Activated naive CD4-positive, alpha-beta T cell treated with Interleukin-2 at 50 U/mL for 16 hours (primary cell): ENCODE measurements at regions not wholly inside any gene's neighbourhood (a gene's known extent, or its start where the extent isn't known, plus 50 kb on each side); places are given as distances from the start of the nearest gene placed in this dataset.
A peak's percentile ranks its signal among the peaks of the same experiment; 100 is the strongest.

Source experiments
- DNase-seq: peaks from one replicate; pipeline ENCODE4 v3.0.0-alpha.2; 2020

DNA sequence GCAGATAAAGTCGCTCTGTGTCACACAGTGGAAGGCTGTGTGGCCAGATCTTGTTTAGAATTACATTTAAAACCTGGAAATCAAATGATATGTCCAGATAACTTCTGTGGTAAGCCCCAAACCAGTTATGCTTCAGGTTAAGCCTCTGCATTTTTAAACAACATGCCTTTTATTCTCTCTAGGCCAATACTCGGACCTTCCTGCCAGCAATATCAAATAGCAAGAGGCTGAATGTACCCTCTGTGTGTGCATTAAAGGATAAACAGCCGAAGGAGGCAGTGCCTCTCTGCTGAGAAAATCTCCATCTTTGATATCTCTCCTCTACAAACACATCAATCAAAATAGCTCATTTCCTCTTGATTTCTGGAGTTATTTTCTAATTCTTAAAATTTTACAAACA is 67.1 kb upstream of the TMEM260 start:
- DNase-seq = no peak

DNA sequence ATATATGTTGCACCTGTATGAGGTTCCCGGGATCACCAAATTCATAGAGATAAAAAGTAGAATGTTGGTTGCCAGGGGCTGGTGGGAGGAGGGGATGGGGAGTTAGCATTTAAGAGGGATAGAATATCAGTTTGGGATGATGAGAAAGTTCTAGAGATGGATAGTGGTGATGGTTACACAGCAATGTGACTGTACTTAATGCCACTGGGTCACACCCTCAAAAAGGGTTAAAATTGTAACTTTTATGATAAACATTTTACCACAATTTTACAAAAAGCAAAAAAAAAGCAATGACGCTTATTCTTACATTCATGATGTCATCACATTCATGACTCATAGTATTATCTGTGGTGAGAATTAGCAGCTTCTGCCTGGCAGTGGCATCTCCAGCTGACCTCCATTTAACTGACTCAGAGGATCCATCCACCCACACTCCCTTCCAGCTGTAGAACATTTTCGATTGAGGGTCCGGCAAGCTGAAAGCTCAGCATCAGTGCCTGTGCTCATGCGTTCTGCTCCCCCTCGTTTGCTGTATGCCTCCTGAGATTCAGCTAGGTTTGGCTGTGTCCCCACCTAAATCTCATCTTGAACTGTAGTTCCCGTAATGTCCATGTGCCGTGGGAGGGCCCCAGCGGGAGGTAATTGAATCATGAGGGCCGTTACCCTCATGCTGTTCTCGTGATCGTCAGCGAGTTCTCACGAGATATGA is 64.8 kb upstream of the TMEM260 start:
- DNase-seq = peak; percentile 14

DNA sequence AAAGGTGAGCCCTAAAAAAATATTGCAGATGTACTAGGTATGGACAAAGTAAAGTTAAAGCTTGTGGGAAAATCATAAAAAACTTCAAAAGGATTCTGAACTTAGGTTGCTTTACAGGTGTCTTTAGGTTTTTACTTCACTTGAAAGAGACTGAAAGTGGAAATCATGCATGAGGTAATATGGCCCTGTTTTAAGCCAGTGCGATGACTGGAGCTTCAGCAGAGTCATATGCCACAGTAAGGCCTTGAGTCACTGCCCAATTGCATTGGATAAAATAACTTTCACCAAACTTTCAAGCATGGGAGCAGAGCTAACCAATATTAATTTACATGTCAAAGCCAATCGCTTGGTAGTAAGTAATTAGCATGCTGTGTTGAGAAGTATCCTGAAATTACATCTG is 63.9 kb upstream of the TMEM260 start:
- DNase-seq = no peak

DNA sequence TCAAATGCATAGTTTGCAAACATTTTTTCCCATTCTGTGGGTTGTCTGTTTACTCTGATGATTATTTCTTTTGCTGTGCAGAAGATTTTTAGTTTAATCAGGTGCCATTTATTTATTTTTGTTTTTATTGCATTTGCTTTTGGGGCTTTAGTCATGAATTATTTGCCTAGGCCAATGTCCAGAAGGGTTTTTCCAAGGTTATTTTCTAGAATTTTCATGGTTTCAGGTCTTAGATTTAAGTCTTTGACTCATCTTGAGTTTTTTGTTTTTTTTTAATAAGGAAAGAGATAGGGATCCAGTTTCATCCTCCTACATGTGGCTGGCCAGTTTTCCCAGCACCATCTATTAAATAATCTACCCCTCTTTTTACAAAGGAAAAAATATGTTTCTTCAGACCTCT is 57.2 kb upstream of the TMEM260 start:
- DNase-seq = no peak

DNA sequence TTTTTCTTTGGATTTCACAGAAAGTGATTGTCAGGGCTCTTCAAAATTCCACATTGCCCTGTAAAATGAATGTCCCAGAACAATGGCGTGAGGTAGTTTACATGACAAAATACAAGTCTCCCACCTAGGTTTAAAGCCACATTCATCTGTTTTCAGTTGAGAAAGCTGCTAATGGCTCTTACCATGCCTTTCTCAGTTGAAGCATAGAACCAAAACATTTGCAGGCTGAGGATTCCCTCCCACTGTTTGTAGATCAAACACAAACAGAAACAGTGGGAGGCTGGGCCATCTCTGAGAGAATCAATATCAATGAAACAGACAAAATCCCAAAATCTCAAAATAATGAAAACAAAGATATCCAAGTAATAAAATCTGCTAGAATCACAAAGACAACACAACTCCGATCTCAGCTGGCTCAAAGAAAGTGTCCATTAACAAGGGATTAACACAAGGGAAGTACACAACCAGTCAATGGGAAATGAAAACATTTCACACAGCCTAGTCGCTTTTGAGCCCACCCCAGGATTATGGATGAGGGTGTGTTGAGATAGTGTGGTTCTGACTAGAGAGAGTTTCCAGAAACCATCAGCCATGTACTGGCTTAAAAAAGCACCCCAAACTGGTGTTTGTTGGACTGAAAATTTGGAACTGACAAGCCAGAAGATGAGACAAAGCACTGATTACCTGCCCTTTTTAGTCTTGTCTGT is 54.5 kb upstream of the TMEM260 start:
- DNase-seq = no peak

DNA sequence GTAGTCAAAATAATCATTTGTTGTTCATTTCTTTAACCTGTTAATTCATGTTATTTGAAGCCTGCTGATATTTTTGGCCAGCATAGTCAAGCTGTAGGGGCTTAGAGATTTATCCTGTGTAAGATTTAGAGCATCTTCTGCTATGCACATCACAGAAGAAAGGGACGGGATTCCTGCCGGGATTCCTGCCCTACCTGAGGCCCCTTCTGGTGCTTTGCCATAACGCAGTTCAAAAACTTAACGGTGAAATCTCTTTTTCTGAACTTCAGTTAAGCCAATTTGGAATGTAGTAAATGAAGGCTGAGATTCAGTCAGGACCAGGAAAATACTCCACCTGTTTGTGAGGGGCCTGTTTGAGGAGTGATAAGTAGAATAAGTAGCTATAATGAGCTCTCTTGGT is 50.7 kb upstream of the TMEM260 start:
- DNase-seq = no peak
